HL-60 (cell line): ENCODE measurements at regions not wholly inside any gene's neighbourhood (a gene's known extent, or its start where the extent isn't known, plus 50 kb on each side); places are given as distances from the start of the nearest gene placed in this dataset.

Source experiments
- CTCF ChIP-seq: IDR thresholded peaks from one replicate; pipeline ENCODE4 v1.5.1; 2011; ENCODE audit warnings: low read length, control low read depth, inconsistent platforms; ENCODE audit not compliant: insufficient read depth
- POLR2AphosphoS5 ChIP-seq: IDR thresholded peaks from 2 replicates; pipeline ENCODE4 v1.6.1; 2012; ENCODE audit warnings: low read depth

GRCh38 chr5:74286734-74287695 lies 353.5 kb downstream of the ENC1 start:
- no peak for TF ChIP-seq CTCF
- no peak for TF ChIP-seq POLR2AphosphoS5
